ENCODE measurements at regions not wholly inside any gene's neighbourhood (a gene's known extent, or its start where the extent isn't known, plus 50 kb on each side); places are given as distances from the start of the nearest gene placed in this dataset.

- no peaks in the 10 kb centered on the region for H3K36me3 ChIP-seq (ENCODE audit: low read depth, missing control alignments)
- DNase-seq: no peak
- no peak for TF ChIP-seq CTCF (IDR thresholded peaks at IDR 0.05)
- no peaks in the 10 kb centered on the region for H3K9me3 ChIP-seq
- intact Hi-C loops (cut with DNase I; ENCODE audit: low total_unique reads): no loop called here
- no peak overlapping the region for H3K27ac ChIP-seq
- H3K4me3 ChIP-seq: no peak overlapping the region
- WGBS, 2 donors: 96 to 97% methylated on average over 1 of the region's 1 CpG
- no peaks in the 10 kb centered on the region for H3K27me3 ChIP-seq
- no peaks in the 10 kb centered on the region for H3K4me1 ChIP-seq
Observed at GRCh38 chr3:72021531-72021930, 236.6 kb upstream of the PROK2 start.

DNA sequence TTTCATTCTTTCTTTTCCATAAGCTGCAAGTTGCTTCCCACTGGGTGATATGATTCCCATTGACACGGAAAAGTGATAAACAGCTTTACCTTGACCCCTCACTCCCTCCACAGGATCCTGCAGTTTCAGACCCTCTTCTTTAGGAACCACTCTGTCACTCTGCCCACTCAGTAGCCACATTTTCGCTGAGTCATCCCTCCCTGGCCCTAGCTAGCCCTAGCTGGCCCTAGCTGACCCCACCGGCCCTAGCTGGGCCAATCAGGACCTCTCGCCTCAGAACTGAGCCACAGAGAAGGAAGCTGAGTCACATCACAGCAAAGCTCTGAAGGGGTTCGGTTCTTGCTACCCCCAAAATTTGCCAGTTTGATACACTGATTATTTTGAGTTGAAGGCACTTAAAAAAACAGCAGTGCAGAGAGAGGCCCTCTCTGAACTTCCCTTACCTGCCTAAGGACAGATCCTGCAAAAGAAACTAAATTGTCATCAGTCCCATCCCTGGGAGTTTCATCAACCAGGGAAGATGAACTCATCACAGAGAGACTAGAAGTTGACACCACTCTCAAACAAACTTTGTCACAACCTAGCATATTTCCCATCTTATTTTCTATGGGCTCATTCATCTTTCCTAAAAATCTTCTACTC is 233.5 kb upstream of the PROK2 start:
- no peak overlapping the region for H3K4me3 ChIP-seq
- H3K27ac ChIP-seq: no peak overlapping the region
- no peaks in the 10 kb centered on the region for H3K27me3 ChIP-seq
- whole genome bisulfite sequencing, 2 donors: 82 to 86% methylated on average over 5 of the region's 5 CpGs
- H3K36me3 ChIP-seq (ENCODE audit: low read depth, missing control alignments): no peaks in the 10 kb centered on the region
- intact Hi-C loops (cut with DNase I; ENCODE audit: low total_unique reads): no loop called here
- no peak for DNase-seq
- TF ChIP-seq POLR2A (IDR thresholded peaks at IDR 0.05): no peak
- no peak for TF ChIP-seq CTCF (IDR thresholded peaks at IDR 0.05)
- H3K4me1 ChIP-seq: no peaks in the 10 kb centered on the region
- H3K9me3 ChIP-seq: no peaks in the 10 kb centered on the region

DNA sequence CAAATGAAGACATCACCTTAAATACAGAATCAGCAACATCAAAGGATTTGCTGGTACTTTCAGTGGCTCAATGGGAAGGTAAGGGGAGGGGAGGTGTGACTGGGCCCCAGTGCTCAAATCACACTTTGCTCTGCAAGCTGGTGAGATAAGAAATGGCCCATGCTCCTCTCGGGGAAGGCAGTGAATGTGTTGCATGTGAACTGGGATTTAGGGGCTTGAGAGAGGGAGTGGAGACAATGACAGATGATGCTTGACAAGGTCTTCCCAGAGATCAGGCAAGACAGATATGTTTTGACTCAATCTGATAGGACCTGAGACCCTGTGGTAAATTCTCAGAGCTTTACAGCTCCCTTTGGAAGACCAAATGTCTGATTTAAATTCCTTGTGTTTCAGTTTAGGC is 233.0 kb upstream of the PROK2 start:
- H3K27me3 ChIP-seq: no peaks in the 10 kb centered on the region
- no peak overlapping the region for H3K4me3 ChIP-seq
- intact Hi-C loops (cut with DNase I; ENCODE audit: low total_unique reads): no loop called here
- no peaks in the 10 kb centered on the region for H3K4me1 ChIP-seq
- H3K36me3 ChIP-seq (ENCODE audit: low read depth, missing control alignments): no peaks in the 10 kb centered on the region
- no peak for DNase-seq
- no peaks in the 10 kb centered on the region for H3K9me3 ChIP-seq
- H3K27ac ChIP-seq: no peak overlapping the region
- WGBS, 2 donors: 83 to 90% methylated on average over 1 of the region's 1 CpG
- no peak for TF ChIP-seq POLR2A (IDR thresholded peaks at IDR 0.05)
- TF ChIP-seq CTCF (IDR thresholded peaks at IDR 0.05): no peak

- 89 to 94% methylated on average over 1 of the region's 1 CpG for WGBS, 2 donors
- no peak for TF ChIP-seq CTCF (IDR thresholded peaks at IDR 0.05)
- no peak for TF ChIP-seq POLR2A (IDR thresholded peaks at IDR 0.05)
- DNase-seq: no peak
- no peaks in the 10 kb centered on the region for H3K36me3 ChIP-seq (ENCODE audit: low read depth, missing control alignments)
- H3K27ac ChIP-seq: no peak overlapping the region
- no peak overlapping the region for H3K4me3 ChIP-seq
- H3K27me3 ChIP-seq: no peaks in the 10 kb centered on the region
- intact Hi-C loops (cut with DNase I; ENCODE audit: low total_unique reads): no loop called here
- H3K9me3 ChIP-seq: no peaks in the 10 kb centered on the region
- H3K4me1 ChIP-seq: no peaks in the 10 kb centered on the region
Observed at GRCh38 chr3:72017311-72017710, 232.4 kb upstream of the PROK2 start.

DNA sequence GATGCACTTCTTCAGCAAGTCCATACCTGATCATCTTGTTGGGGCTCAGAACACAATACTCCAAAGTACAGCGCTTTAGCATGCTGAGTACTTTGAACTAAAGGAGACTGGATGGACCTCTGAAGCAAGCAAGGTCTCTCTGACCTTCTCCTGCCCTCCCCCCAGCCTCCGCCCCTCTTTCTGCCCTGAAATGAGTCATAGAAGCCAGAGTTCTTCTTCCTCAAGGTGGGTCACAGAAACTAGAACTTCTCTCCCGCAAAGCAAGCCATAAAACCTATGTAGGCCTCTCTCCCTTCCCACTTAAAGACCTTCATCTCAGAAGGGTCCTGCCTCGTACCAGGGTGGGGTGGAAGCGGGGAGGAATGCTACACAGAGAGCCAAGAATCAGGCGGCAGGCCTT is 230.5 kb upstream of the PROK2 start:
- DNase-seq: no peak
- no peaks in the 10 kb centered on the region for H3K4me1 ChIP-seq
- no peaks in the 10 kb centered on the region for H3K36me3 ChIP-seq (ENCODE audit: low read depth, missing control alignments)
- H3K4me3 ChIP-seq: no peak overlapping the region
- WGBS, 2 donors: 95 to 97% methylated on average over 6 of the region's 6 CpGs
- no peaks in the 10 kb centered on the region for H3K27me3 ChIP-seq
- no peak for TF ChIP-seq POLR2A (IDR thresholded peaks at IDR 0.05)
- no peak for TF ChIP-seq CTCF (IDR thresholded peaks at IDR 0.05)
- no peak overlapping the region for H3K27ac ChIP-seq
- no peaks in the 10 kb centered on the region for H3K9me3 ChIP-seq
- intact Hi-C loops (cut with DNase I; ENCODE audit: low total_unique reads): no loop called here

Measured in testis (tissue), 2 donors.